OCI-LY1 (cell line): ENCODE measurements at regions not wholly inside any gene's neighbourhood (a gene's known extent, or its start where the extent isn't known, plus 50 kb on each side); places are given as distances from the start of the nearest gene placed in this dataset.

Experiments used
- EZH2 ChIP-seq: fragments of 200-600 bp; sonication (generic), shearing (Covaris generic); IDR thresholded peaks from 2 replicates; pipeline ENCODE4 v1.8.0; 2017; ENCODE audit warnings: borderline replicate concordance, mixed run types, mild to moderate bottlenecking, antibody characterized with exemption, low read length, moderate library complexity, mixed read lengths
- TF ChIP-seq, protein P1 (sequence below): fragments of 200-600 bp; sonication (generic), shearing (Covaris generic); IDR thresholded peaks from 2 replicates; pipeline ENCODE4 v1.5.1; 2017; ENCODE audit warnings: mild to moderate bottlenecking, antibody characterized with exemption, low read length, moderate library complexity, mixed read lengths

DNA sequence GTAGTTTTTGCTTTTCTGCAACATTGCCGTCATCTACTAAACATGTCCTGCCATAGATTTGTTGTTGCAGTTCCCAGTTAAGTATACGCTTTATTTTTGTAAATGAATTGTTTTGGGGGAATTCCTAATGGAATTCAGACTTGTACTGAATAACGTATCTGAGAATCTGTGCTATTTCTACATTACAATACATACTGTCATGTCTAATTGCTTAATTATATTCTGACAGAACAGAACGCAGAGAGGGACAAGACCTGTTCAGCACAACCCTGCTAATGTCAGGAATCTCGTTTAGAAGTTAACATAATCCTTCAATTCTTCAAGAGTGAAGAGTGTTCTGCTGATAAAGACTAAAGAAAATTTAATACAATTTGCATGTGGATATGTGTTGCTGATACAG, 861.1 kb upstream of the KLHL1 start:
- TF ChIP-seq, protein P1, sequence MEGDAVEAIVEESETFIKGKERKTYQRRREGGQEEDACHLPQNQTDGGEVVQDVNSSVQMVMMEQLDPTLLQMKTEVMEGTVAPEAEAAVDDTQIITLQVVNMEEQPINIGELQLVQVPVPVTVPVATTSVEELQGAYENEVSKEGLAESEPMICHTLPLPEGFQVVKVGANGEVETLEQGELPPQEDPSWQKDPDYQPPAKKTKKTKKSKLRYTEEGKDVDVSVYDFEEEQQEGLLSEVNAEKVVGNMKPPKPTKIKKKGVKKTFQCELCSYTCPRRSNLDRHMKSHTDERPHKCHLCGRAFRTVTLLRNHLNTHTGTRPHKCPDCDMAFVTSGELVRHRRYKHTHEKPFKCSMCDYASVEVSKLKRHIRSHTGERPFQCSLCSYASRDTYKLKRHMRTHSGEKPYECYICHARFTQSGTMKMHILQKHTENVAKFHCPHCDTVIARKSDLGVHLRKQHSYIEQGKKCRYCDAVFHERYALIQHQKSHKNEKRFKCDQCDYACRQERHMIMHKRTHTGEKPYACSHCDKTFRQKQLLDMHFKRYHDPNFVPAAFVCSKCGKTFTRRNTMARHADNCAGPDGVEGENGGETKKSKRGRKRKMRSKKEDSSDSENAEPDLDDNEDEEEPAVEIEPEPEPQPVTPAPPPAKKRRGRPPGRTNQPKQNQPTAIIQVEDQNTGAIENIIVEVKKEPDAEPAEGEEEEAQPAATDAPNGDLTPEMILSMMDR = no peak
- no peak for TF ChIP-seq EZH2
